HG03103 (cell line): ENCODE measurements at regions not wholly inside any gene's neighbourhood (a gene's known extent, or its start where the extent isn't known, plus 50 kb on each side); places are given as distances from the start of the nearest gene placed in this dataset.
"Not testable (repeated sequence)": the region's sequence is repeated elsewhere in the genome, so short reads cannot be mapped to it uniquely, and the experiment has no call there.

Source experiments
- ATAC-seq: cut with Tn5 transposase; IDR thresholded peaks from one replicate; pipeline ENCODE4 v1.9.1; 2021; ENCODE audit warnings: low read depth; ENCODE audit not compliant: unreplicated experiment

DNA sequence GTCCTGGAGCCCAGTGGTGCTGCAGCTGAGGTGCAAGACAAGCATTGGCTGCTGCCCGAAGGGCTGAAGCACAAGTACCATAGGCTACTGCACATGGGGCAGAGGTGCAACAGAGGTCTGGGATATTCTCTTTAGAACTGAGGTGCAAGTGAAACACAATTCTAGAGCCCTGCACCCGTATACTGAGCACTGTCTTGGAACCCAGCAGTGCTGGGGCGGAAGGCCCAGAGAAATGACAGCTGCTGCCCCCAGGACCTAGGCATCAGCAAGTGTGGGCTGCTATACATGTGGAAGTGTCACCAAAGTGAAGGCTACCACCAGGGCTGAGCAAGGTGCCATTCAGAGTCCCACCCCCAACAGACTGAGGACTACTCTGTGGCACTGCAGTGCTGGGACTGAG, 393.6 kb upstream of the STEAP1 start:
- no peak for ATAC-seq

DNA sequence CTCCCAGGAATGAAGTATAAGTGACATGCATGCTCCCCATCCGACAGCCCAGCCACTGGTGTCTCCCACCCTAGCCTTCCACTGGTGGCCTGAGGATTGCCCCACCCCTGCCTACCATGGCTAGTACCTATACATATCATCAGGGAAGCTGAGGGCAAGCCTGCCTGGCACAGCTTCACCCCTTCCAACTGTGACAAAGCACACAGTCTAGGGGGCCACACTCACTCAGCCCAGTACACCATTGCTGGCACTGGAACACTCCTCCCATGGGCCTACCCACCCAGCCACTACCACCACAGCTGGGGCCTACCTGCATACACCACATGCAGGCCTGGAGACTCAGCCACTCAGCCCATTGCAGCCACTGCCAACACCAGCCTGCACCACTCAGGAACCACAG, 393.1 kb upstream of the STEAP1 start:
- no peak for ATAC-seq

DNA sequence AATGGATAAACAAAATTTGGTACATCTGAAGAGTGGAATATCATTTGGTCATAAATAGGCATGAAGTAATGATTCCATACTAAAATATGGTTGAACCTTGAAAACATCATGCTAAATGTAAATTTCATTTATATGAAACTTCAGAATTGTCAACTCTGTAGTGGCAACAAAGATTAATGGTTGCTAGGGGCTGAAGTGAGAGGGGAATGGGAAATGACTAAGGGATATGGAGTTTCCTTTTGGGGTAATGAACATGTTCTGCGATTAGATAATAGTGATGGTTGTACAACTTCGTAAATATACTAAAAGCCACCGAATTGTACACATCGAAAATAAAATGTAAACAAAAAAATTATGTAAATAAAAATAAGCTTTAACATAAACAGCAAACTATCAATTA, 384.1 kb upstream of the STEAP1 start:
- ATAC-seq, result no peak

DNA sequence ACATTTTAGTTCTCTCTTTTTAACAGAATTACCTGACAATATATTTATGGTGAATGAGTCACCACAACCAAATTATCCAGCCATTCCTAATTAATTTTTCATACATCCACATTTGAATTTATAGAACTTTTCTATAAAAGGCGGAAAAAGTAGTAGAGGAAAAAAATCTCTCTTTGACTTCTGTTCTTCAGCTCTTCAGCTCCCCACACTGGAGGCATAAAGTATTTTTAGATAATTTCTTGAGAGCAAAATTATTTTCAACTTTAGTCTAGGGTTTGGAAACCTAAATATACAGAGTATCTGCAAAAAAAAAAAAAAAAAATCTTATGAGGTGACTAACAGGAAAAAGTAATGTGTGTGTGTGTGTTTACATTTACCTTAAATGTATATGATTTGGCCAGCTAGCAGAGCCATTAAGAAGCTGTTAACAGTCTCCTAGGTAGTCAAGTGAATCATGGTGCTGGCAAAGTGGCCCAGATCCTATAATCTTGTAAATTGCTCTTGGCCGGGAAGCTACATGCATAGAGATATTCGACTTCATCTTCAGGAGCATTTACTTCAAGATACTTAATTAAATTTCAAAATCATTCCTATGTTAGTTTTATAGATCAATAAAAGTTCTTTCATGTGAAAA, 383.1 kb upstream of the STEAP1 start:
- no peak for ATAC-seq

DNA sequence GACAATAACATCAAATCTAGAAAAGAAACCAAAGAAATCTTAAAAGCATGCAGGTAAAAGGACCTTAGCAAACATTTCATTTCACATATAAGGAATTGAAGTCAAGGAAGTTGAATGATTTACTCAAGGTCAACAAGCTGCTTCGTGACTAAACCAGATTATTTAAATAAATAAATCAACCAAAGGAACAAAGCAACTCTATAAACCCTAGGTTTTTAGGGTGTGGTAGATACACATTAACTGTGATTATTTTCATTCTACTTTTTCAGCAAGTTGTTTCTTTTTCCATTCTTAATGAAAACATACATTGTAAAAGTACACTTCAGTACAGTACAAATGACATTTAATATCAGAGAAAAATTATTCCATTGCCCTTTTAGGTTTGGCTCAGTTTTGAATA, 382.0 kb upstream of the STEAP1 start:
- no peak for ATAC-seq

DNA sequence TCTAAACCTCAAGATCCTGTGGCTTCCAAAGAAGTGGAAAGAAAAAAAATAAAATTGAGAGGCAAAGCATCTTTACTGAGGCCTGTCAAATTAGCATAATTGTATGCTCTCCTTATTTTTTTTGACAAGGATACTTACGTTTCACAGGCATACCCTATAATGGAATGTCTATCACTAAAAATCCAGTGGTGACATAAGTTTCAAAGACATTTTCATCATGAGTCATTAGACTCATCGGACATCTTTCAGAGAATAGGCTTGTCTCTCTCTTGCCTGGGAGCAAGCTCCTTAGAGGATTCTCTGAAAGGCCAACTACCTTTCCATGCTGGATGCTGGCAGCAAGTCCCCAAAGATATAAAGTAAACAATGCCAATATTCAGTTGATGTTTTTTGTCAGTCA, 380.7 kb upstream of the STEAP1 start:
- ATAC-seq, result no peak

DNA sequence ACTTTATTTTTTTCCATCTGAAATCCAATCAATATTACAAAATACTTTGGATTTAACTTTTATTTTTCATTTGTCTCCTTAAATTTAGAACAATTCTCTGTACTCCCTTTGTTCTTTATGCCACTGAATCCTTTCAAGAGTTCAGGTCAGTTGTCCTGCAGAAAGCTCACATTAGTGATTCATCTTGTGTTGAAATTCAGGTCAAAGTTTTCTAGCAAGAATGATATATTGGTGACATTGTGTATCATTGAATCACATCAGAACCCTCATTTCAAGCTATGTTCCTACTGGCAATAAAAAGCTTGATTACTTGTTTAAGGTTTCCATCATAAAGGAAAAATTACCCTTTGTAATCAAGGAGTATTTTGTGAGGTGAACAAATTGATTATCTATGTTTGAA, 378.8 kb upstream of the STEAP1 start:
- ATAC-seq, result no peak

DNA sequence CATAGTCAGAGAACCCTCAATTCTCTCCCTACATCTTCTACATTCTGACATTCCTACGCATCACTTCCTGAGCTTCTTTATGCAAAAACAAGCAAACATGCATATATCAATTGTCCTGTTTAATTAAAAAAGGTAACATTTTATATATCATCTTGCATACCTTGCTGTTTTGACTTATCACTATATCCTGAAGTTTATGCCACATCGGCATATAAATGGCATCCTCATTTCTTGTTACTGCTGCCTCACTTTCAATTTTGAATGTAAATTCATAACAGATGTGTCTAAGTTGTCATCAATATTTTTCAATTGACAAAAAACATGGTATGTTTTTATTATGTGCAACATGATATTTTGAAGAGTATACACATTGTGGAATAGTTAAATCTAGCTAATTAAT, 377.3 kb upstream of the STEAP1 start:
- no peak for ATAC-seq

DNA sequence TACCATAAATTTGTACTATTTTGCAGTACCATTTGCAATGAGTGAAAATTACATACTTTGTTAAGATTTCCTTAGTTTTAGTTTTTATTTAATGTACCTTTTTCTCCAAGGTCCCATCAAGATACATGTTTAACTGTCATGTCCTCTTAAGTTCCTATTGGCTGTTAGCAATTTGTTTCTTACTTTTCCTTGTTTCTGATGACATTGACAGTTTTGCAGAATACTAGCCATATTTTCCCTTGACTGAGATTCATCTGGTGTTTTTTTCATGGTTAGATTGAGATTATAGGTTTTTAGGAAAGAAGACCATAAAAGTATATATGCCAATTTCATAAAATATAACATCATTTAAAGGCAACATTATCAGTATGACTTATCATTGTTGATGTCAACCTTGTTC, 376.8 kb upstream of the STEAP1 start:
- no peak for ATAC-seq

DNA sequence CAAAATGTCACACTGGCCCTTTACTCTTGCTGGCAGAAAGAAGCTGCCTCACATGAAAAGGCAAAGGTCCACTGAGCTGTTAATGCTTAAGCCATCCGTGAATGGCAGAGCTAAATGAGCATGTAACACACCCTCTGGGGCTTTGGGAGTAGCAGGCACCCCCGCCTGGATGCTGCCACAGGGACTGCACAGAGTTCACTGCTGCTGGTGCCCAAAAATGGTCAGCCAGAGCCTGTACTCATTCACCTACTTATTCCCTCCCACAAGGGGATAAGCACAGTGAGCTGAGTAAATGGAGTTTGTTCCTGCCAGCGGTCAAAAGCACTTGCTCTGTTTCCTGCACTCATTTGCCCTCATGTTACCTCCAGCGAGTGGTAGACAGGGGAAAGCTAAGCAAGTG, 374.0 kb upstream of the STEAP1 start:
- no peak for ATAC-seq

DNA sequence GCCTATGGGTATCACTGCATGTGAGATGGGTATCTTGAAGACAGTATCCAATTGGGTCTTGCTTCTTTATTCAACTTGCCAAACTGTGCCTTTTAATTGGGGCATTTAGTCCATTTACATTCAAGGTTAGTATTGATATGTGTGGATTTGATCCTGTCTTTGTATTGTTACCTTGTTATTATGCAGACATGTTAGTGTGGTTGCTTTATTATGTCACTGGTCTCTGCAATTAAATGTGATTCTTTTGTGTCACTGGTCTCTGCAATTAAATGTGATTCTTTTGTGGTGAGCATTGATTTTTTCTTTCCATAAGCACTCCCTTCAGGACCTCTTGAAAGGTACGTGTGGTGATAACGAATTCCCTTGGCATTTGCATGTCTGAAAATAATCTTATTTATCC, 357.8 kb upstream of the STEAP1 start:
- no peak for ATAC-seq

DNA sequence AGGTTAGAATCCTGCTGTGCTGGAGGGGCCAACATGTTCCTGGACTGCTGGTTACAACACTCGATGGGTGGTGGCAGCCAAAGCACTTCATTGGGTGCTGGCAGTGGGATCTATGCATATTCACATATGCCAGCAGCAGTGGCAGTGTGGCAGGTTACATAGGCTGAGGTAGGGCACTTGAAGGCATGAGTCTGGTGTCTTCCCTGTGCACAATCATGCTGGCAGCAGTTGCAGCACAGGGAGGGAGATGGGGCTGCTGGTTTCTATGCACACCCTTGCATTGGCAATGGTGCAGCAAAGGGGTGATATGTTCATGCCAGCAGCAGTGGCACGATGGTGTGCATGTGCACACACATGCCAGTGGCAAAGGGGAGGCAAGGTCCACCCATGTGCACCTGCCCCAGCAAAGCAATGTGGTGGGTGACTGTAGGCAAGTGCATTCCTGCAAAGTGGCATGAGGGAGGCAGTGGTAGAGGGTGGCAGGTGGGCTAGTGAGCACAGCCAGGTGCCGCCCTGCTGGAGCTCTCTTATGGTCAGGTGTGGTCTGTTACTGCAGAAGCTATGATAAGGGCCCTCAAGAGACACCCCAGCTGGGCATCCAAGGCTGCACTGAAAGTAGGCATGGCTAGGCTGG, 356.2 kb upstream of the STEAP1 start:
- ATAC-seq, result no peak

DNA sequence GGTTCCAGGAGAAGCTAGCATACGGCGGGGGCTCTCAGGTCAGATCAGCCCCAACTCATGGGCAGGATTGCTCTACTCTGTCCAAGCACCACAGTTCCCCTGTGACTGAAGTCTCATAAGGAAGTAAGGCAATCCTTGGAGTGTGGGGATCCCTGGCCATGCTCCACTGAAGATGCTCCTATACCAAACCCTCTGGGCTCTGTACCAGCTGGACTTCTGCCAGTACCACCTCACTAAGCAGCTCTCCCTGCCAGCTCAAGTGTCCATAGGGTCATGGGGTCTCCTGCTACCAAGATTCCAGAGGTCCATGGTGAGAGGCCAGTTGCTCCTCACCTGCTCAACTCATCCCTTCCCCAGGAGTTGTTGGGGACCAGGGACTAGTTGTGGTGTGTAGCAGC, 355.7 kb upstream of the STEAP1 start:
- ATAC-seq, result no peak

DNA sequence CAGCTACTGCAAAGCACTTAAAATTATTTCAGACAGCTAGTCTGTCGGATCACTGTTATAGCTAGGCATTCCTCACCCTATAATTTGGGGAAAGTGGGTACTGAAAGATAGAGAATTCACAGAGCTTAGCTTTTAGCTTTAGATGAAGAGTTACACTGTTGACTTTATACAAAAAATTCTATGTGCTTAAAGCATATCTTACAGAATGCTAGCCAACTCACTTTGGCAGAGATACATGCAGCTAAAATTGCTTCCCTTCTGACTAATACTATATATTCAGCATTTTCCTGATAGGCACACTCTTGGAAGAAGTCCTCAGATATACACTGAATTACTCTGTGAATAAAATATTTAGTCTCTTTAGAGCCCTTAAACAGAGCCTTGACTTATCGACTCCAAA, 353.5 kb upstream of the STEAP1 start:
- no peak for ATAC-seq

DNA sequence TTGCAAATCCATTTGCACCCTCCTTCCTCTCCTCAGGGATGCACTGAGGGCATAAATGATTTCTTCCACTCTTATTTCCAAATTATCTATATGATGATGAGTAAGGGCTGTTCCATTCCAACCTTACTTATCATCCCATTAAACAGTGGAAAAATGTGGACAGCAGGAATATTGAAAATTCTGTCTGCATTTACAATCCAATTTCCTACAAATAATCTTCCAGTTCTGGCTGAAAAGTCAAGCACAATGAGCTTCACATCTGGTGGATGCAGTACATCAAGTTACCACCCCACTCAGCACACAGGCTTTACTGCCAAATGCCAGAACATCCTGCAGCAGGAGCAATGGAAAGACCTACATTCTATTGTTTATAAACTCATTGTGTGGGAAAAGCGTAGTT, 345.0 kb upstream of the STEAP1 start:
- no peak for ATAC-seq

DNA sequence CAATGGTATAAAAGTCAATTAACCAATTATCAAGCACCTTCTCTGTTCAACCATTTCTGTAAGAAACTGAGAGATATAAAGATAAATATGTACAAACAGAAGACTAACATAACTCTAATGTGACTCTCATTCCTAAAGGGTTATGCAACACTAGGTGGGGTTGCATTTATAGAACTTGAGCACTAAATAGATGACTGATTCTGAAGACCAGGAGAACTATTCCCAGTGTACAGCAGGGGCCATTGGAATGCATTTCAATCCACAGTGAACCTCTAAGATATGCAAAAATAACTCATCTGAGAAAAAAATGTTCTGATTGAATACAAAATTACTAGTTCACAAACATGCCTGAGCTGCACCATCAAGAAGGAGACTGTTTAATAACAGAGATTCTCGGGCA, 341.2 kb upstream of the STEAP1 start:
- ATAC-seq, result no peak

DNA sequence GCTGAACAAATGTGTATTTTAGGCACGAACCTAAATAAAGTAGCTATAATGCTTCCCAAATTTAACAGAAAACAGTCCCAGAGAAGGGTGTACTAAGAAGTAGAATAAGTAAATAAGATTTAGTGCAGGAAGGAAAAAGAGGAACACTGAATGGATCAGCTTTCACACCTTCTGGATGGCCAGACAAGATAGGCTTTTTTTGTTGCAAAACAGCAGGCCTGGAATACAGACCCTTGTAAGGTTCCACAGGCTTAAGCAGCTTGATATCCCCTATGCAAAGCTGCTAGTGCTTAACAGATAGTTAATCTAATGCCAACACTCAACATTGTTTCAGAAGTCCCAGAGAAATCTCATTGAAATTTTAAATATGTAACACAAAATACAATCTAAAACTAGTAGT, 328.1 kb upstream of the STEAP1 start:
- no peak for ATAC-seq

DNA sequence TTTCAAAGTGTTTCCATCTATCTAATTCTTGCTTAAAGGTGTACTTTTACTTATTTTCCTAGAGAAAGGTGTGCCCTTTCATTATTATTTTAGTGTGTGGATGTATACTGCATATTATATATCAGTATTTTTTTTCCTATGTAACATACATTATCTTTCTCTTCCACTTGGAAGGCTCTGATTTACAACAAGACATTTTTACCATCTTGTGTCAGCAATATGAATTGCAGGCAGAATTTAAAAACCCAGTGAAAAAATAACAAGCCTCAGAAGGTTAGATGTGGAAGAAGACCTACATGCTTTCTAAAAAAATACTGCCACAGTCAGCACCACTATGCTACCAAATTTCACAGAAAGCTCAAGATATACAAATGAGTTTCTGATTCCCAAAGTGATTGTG, 327.7 kb upstream of the STEAP1 start:
- ATAC-seq, result no peak

DNA sequence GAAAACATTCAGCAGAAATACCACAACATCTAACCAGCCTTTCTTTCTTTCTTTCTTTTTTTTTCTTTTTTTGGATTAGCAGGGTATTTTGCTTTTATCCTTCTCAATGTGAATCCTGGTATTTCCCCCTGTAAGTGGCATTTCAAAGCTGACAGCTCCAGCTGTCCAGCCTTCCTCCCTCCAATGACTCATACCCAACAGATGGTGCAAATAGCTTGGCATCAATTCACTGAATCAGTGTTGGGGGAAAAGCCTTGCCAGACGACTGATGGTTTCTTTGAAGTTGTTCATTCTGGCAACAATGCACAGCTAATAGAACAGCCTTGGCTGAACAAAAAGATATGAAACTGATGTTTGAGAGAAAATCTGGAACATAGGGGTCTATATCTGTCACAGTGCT, 316.8 kb upstream of the STEAP1 start:
- ATAC-seq, result no peak

DNA sequence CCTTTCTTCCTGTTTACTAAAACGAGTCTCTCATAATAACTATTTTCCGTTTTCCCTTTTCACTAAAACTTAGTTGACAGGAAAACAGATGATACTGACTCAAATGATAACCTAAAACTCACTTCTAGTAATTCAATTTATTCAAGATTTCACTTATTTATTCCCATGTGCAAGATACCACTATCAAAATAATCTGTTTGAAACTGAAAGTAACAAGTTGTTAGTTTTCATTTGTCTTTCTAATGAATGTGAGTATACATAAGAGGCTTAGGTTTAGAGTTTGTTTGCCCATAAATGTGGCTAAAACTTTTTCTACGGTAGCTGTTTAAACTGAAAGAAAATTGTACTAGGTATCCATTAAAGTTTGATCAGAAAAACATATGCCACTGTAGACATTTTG, 314.9 kb upstream of the STEAP1 start:
- ATAC-seq, result no peak

DNA sequence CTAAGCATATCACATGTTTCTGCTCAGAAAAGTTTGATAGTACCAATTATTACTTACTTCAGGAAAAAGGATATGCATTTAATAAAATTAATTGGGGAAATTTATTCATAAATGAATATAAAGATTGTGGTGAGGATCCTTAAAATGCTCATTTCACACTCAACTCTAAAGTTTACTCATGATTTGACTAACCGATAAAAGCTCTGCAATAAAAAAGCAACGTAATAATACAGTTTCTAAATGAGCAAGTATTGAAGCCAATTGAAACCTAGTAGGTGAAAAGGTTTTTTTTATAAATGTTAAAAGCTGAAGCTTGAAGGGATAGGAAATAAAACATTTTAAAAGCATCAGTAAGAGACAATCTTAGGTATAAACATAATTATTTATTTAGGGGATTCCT, 308.3 kb upstream of the STEAP1 start:
- ATAC-seq, result no peak

DNA sequence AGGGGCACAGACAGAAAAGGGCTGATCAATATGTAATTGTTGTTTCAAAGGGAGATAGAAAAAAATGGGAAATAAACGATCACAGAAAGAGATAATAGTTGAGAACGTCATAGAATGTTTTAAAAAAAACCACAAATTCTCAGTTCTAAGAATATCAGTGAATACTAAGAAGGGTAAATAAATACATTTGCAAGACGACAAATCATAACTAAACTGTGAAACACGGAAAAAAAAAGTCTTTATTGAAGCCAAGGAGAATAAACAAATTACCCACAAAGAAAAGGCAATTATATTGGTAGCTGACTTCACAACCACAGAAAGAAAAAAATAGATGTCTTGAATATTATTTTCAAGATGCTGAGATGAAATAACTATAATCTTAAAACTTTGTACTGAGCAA, 305.2 kb upstream of the STEAP1 start:
- no peak for ATAC-seq

DNA sequence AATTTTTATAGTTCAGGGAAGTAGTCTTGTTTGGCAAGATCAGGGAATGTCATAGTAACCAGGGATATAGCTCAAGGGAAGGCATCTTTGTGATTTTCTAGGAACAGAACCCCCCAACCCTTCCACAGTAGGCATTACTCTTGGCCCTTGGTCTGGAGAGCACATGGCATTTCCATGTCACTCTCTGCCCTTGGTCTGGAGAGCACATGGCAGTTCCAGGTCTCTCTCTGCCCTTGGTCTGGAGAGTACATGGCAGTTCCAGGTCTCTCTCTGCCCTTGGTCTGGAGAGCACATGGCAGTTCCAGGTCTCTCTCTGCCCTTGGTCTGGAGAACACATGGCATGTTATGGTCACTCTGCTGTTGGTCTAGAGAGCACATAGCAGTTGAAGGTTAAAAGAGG, 297.2 kb upstream of the STEAP1 start:
- not testable (repeated sequence) for ATAC-seq
